ENCODE measurements at regions not wholly inside any gene's neighbourhood (a gene's known extent, or its start where the extent isn't known, plus 50 kb on each side); places are given as distances from the start of the nearest gene placed in this dataset.

GRCh38 chr7:76126632-76127031 lies 75.1 kb upstream of the SRRM3 start:
- Histone ChIP-seq H3K27me3 (ENCODE audit: low read length) (no peaks in the 10 kb centered on the region), H3F3A (ENCODE audit: low read length, unreplicated experiment) (no peaks in the 10 kb centered on the region), H3K9ac (ENCODE audit: low read length) (no peak overlapping the region), H2AFZ (ENCODE audit: low read length) (no peak overlapping the region), H3K9me2 (replicated peaks; ENCODE audit: low read length) (no peaks in the 10 kb centered on the region), H3K4me3 (ENCODE audit: low read length) (no peak overlapping the region), H3K9me3 (ENCODE audit: low read length) (no peaks in the 10 kb centered on the region), H3K4me1 (ENCODE audit: insufficient read depth, low read length) (0 out of 2 replicates have a peak, but pooled peaks cover 3% of the 10 kb centered on the region), H3K79me2 (ENCODE audit: low read length) (no peaks in the 10 kb centered on the region), H3K36me3 (ENCODE audit: low read depth, low read length) (no peaks in the 10 kb centered on the region), H3K27ac (ENCODE audit: low read length) (no peak overlapping the region), H3K4me2 (ENCODE audit: low read length) (no peak overlapping the region), H4K20me1 (ENCODE audit: low read length) (no peaks in the 10 kb centered on the region)
- no TSS peak for BruUV-seq (replicated peaks)
- ChIA-PET POLR2A (ENCODE audit: unreplicated experiment) (no interaction called here), CTCF (interaction anchor here (0.6 to 1.1 kb wide), 2 partner anchors 57 to 102 kb away, joined by 3 to 5 read pairs; no protein-coding TSS in a partner anchor)
- intact Hi-C loops (cut with micrococcal nuclease) = no loop called here
- no peak for TF ChIP-seq EZH2phosphoT487 (IDR thresholded peaks at IDR 0.05; ENCODE audit: borderline replicate concordance, low read length)
- TF ChIP-seq EZH2 (IDR thresholded peaks at IDR 0.05; ENCODE audit: low read length, unreplicated experiment) = no peak
- TF ChIP-seq, protein P1, sequence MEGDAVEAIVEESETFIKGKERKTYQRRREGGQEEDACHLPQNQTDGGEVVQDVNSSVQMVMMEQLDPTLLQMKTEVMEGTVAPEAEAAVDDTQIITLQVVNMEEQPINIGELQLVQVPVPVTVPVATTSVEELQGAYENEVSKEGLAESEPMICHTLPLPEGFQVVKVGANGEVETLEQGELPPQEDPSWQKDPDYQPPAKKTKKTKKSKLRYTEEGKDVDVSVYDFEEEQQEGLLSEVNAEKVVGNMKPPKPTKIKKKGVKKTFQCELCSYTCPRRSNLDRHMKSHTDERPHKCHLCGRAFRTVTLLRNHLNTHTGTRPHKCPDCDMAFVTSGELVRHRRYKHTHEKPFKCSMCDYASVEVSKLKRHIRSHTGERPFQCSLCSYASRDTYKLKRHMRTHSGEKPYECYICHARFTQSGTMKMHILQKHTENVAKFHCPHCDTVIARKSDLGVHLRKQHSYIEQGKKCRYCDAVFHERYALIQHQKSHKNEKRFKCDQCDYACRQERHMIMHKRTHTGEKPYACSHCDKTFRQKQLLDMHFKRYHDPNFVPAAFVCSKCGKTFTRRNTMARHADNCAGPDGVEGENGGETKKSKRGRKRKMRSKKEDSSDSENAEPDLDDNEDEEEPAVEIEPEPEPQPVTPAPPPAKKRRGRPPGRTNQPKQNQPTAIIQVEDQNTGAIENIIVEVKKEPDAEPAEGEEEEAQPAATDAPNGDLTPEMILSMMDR (conservative IDR thresholded peaks at IDR 0.05; ENCODE audit: low read depth, low read length) = no peak
- no peak for DNase-seq
- ATAC-seq = no peak

- H3F3A ChIP-seq (ENCODE audit: low read length, unreplicated experiment) = no peaks in the 10 kb centered on the region
- H2AFZ ChIP-seq (ENCODE audit: low read length) = no peak overlapping the region
- ChIA-PET CTCF (interaction anchor here (0.8 to 2.2 kb wide), 2 partner anchors 60 to 61 kb away, joined by 5 to 18 read pairs; no protein-coding TSS in a partner anchor), POLR2A (ENCODE audit: unreplicated experiment) (no interaction called here)
- no peaks in the 10 kb centered on the region for H3K9me2 ChIP-seq (replicated peaks; ENCODE audit: low read length)
- no peak overlapping the region for H3K4me2 ChIP-seq (ENCODE audit: low read length)
- H3K79me2 ChIP-seq (ENCODE audit: low read length) = no peaks in the 10 kb centered on the region
- no TSS peak for BruUV-seq (replicated peaks)
- H3K4me1 ChIP-seq (ENCODE audit: insufficient read depth, low read length) = no peaks in the 10 kb centered on the region
- no peak for DNase-seq
- TF ChIP-seq, protein P1 (conservative IDR thresholded peaks at IDR 0.05; ENCODE audit: low read depth, low read length) = no peak
- TF ChIP-seq EZH2 (IDR thresholded peaks at IDR 0.05; ENCODE audit: low read length, unreplicated experiment) = no peak
- TF ChIP-seq EZH2phosphoT487 (IDR thresholded peaks at IDR 0.05; ENCODE audit: borderline replicate concordance, low read length) = no peak
- H3K36me3 ChIP-seq (ENCODE audit: low read depth, low read length) = no peaks in the 10 kb centered on the region
- H3K27ac ChIP-seq (ENCODE audit: low read length) = no peak overlapping the region
- intact Hi-C loops (cut with micrococcal nuclease) = no loop called here
- no peak for ATAC-seq
- H3K4me3 ChIP-seq (ENCODE audit: low read length) = no peak overlapping the region
- no peaks in the 10 kb centered on the region for H3K27me3 ChIP-seq (ENCODE audit: low read length)
- no peaks in the 10 kb centered on the region for H3K9me3 ChIP-seq (ENCODE audit: low read length)
- H3K9ac ChIP-seq (ENCODE audit: low read length) = no peak overlapping the region
- H4K20me1 ChIP-seq (ENCODE audit: low read length) = no peaks in the 10 kb centered on the region
Measured at GRCh38 chr7:76129366-76129765, 72.3 kb upstream of the SRRM3 start.

GRCh38 chr7:76129836-76130235 lies 71.9 kb upstream of the SRRM3 start:
- DNase-seq (no peak), ATAC-seq (no peak)
- Histone ChIP-seq H3F3A (ENCODE audit: low read length, unreplicated experiment) (no peaks in the 10 kb centered on the region), H4K20me1 (ENCODE audit: low read length) (no peaks in the 10 kb centered on the region), H3K9ac (ENCODE audit: low read length) (no peak overlapping the region), H3K36me3 (ENCODE audit: low read depth, low read length) (no peaks in the 10 kb centered on the region), H3K4me1 (ENCODE audit: insufficient read depth, low read length) (no peaks in the 10 kb centered on the region), H2AFZ (ENCODE audit: low read length) (no peak overlapping the region), H3K9me2 (replicated peaks; ENCODE audit: low read length) (no peaks in the 10 kb centered on the region), H3K27me3 (ENCODE audit: low read length) (no peaks in the 10 kb centered on the region), H3K79me2 (ENCODE audit: low read length) (no peaks in the 10 kb centered on the region), H3K4me3 (ENCODE audit: low read length) (no peak overlapping the region), H3K4me2 (ENCODE audit: low read length) (no peak overlapping the region), H3K9me3 (ENCODE audit: low read length) (no peaks in the 10 kb centered on the region), H3K27ac (ENCODE audit: low read length) (no peak overlapping the region)
- POLR2A ChIA-PET (ENCODE audit: unreplicated experiment) = no interaction called here
- TF ChIP-seq EZH2 (IDR thresholded peaks at IDR 0.05; ENCODE audit: low read length, unreplicated experiment) = no peak
- no peak for TF ChIP-seq EZH2phosphoT487 (IDR thresholded peaks at IDR 0.05; ENCODE audit: borderline replicate concordance, low read length)
- TF ChIP-seq, protein P1 (conservative IDR thresholded peaks at IDR 0.05; ENCODE audit: low read depth, low read length) = no peak
- CTCF ChIA-PET = interaction anchor here (1.1 to 2.2 kb wide), 2 partner anchors 61 to 82 kb away, joined by 5 to 18 read pairs; partner anchors contain the start of genes MDH2 and STYXL1
- intact Hi-C loops (cut with micrococcal nuclease) = loop anchor here (1.0 to 5.0 kb wide), 3 partner anchors 43 to 82 kb away; partner anchors contain the start of gene MDH2
- no TSS peak for BruUV-seq (replicated peaks)

Data from PC-3 (cell line).